Activated naive CD8-positive, alpha-beta T cell treated with anti-CD3 and anti-CD28 coated beads, Interleukin-2, amount 10 ng/mL, durations not matched to agents 7 days and 5 days (primary cell): ENCODE measurements at regions not wholly inside any gene's neighbourhood (a gene's known extent, or its start where the extent isn't known, plus 50 kb on each side); places are given as distances from the start of the nearest gene placed in this dataset.

ENCODE experiments used
- ATAC-seq: fragments of 150-1000 bp; cut with Tn5 transposase; one replicate; pipeline ENCODE4 v1.10.0; 2021; ENCODE audit warnings: low read depth, moderate library complexity
- POLR2A ChIA-PET: fragments of 350-600 bp; sonication (Branson Sonifier 250); formaldehyde crosslinking; loops from one replicate; lab custom pipeline; 2021; ENCODE audit warnings: antibody characterized with exemption; lab: Charles Lee
- DNase-seq: peaks from one replicate; pipeline ENCODE4 v3.0.0; 2021
- H3K27ac Mint-ChIP-seq: one replicate; pipeline ENCODE4 v1.8.0; 2022; ENCODE audit warnings: mild to moderate bottlenecking, mixed read lengths
- H3K27me3 Mint-ChIP-seq: one replicate; pipeline ENCODE4 v1.8.0; 2022; ENCODE audit warnings: mild to moderate bottlenecking, moderate library complexity, mixed read lengths
- H3K36me3 Mint-ChIP-seq: one replicate; pipeline ENCODE4 v1.8.0; 2021; ENCODE audit warnings: mild to moderate bottlenecking, mixed read lengths
- H3K4me1 Mint-ChIP-seq: one replicate; pipeline ENCODE4 v1.8.0; 2021; ENCODE audit warnings: mixed read lengths
- H3K4me3 Mint-ChIP-seq: one replicate; pipeline ENCODE4 v1.8.0; 2022; ENCODE audit warnings: mild to moderate bottlenecking, moderate library complexity, mixed read lengths
- H3K9me3 Mint-ChIP-seq: one replicate; pipeline ENCODE4 v1.8.0; 2021; ENCODE audit warnings: mixed read lengths

DNA sequence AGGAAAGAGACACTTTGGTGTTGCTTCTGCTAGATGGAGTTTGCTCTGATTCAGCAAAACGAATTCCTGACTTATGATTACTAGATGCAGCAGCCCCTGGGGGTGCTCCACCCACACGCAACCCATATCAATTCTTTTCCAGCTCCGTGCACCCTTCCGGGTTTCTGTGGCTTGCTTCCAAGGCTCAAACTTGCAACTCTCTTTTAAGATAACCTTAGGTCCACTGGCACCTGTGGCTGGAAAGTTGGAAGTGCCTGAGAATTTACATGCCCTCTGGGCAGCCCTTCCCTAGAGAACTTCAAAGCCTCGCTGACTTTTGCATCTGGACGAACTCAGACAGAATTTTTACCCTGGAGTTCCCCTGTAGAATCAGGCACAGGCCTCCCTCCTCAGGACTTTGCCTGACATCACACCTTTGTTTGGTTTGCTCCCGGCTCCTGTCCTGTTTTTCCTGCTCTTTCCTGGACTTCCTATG, 224.9 kb downstream of the SNX18 start:
- ATAC-seq (no peak), DNase-seq (no peak)
- no peaks in the 10 kb centered on the region for H3K9me3 Mint-ChIP-seq
- peaks cover 18% of the 10 kb centered on the region for H3K4me1 Mint-ChIP-seq
- peaks cover 7% of the 10 kb centered on the region for H3K27me3 Mint-ChIP-seq
- H3K27ac Mint-ChIP-seq: no peak overlapping the region
- POLR2A ChIA-PET: no interaction called here
- no peak overlapping the region for H3K4me3 Mint-ChIP-seq
- no peaks in the 10 kb centered on the region for H3K36me3 Mint-ChIP-seq

DNA sequence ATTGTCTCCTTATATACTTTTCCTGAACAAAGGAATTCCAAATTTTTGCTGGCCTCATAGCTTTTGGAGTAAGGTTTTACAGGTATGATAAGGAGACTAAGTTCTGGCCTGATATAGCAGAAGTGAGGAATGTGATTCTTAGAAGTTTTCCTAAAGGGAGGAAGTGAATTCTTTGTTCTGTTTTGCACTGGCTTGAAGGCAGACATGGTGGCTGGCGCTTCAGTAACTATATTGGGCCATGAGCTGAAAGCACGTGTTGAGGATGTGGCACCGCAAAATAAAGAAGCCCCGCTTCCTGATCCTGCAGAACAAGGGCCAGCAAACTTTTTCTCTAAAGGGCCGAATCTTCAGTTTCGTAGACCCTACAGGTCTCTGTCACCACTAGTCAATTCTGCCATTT, 224.2 kb downstream of the SNX18 start:
- Mint-ChIP-seq H3K4me1 (peaks cover 18% of the 10 kb centered on the region), H3K9me3 (no peaks in the 10 kb centered on the region), H3K36me3 (no peaks in the 10 kb centered on the region), H3K4me3 (no peak overlapping the region), H3K27me3 (peaks cover 7% of the 10 kb centered on the region), H3K27ac (no peak overlapping the region)
- POLR2A ChIA-PET: no interaction called here
- ATAC-seq (no peak), DNase-seq (no peak)

DNA sequence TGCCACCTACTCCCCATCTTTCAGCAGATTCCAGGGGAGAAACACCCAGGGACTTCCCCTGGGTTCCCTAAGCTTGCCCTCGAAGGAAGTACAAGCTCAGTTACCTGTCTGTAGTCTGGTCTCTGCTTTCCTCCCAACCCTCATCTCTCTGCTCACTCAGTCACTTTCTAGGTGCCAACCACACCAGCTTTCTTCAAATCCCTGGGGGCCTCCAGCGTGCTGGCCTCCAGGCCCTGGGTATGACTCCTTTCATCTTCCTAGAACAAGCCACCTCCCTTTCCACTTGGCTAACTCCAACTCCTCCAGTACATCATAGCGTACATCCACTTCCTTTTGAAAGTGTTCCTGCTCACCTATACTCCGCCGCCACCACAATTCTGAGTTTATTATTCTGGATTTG, 222.6 kb downstream of the SNX18 start:
- no peaks in the 10 kb centered on the region for H3K9me3 Mint-ChIP-seq
- peaks cover 16% of the 10 kb centered on the region for H3K4me1 Mint-ChIP-seq
- no peak overlapping the region for H3K4me3 Mint-ChIP-seq
- H3K27ac Mint-ChIP-seq: no peak overlapping the region
- POLR2A ChIA-PET: interaction anchor here (0.7 kb wide), 1 partner anchor 9 kb away, joined by 3 read pairs; no protein-coding TSS in a partner anchor
- no peak for ATAC-seq
- no peaks in the 10 kb centered on the region for H3K36me3 Mint-ChIP-seq
- H3K27me3 Mint-ChIP-seq: peaks cover 7% of the 10 kb centered on the region
- DNase-seq: no peak

DNA sequence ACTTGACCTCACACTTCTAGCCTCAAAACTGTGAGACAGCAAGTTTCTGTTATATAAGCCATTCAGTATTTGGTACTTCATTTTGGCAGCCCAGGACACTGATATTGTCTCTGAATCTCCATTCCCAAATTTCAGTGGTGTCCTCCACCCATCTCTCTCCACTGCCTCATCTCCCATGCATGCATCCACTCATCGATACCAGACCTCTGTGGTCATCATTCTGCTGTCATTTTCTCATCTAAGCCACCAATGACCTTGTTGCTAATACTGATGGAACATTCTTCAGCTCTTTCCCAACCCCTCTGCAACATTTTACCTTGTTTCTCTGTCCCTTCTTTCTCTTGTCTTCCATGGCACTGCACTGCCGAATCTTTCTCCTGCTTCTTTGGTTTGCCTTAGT, 221.8 kb downstream of the SNX18 start:
- DNase-seq: no peak
- Mint-ChIP-seq H3K4me1 (peaks cover 11% of the 10 kb centered on the region), H3K27ac (no peak overlapping the region), H3K36me3 (no peaks in the 10 kb centered on the region), H3K27me3 (peaks cover 7% of the 10 kb centered on the region), H3K4me3 (no peak overlapping the region), H3K9me3 (no peaks in the 10 kb centered on the region)
- POLR2A ChIA-PET: no interaction called here
- no peak for ATAC-seq

DNA sequence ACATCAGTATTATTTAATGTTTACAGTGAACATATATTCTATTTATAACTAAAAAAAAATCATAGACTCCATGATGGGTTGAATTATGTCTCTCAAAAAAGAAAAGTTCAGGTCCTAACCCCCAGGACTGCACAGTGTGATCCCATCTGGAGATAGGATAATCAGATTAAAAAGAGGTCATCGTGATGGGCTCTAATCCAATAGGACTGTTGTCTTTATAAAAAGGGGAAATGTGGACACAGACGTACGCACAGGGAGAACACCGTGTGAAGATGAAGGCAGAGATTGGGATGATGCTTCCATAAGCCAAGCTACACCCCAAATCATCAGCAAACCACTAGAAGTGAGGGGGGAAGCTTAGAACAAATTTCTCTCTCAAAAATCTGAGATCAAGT, 221.4 kb downstream of the SNX18 start:
- no peak overlapping the region for H3K4me3 Mint-ChIP-seq
- H3K27ac Mint-ChIP-seq: no peak overlapping the region
- POLR2A ChIA-PET: no interaction called here
- no peaks in the 10 kb centered on the region for H3K9me3 Mint-ChIP-seq
- ATAC-seq: no peak
- H3K4me1 Mint-ChIP-seq: peaks cover 7% of the 10 kb centered on the region
- peaks cover 7% of the 10 kb centered on the region for H3K27me3 Mint-ChIP-seq
- no peaks in the 10 kb centered on the region for H3K36me3 Mint-ChIP-seq
- no peak for DNase-seq

DNA sequence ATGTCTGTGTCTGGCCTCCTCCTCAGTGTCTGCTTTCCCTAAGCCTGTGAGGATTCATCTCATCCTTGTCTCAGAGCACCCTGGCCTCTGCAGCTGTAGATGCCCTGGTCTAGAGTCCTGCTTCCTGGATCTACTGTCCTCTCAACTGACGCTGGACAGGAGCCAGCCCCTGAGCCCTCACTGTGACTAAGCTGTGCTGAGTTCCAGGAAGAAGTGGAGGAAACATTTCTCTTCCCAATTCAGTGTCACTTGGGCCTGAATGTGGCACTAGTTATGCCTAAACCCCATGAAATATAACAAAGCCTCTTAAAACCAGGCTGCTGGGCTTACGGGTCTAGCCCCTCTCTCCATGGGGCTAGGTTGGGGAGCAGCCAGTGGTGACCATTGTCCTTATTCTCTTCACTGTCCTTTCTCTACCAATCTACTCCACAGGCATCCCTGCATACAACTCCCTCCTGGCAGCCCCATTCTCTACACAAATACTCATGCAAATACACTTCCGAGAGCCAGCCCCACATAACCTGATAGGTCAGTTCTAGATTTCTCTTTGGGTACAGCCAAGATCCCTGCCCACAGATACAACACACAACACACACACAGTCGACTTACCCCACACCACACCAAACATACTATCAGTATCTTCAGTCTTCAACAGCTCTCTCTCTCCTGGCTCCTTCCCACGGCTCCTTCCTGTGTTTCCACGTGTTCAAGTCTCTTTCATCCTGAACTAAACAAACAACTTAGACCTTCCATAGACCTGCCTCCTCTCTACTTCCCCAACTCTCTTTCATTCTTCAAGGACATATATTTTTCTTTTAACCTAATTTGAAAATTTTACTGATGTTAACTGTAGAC, 220.8 kb downstream of the SNX18 start:
- Mint-ChIP-seq H3K27ac (peak overlapping the region; percentile 12), H3K4me1 (peaks cover 4% of the 10 kb centered on the region), H3K4me3 (no peak overlapping the region), H3K27me3 (peaks cover 7% of the 10 kb centered on the region), H3K9me3 (no peaks in the 10 kb centered on the region), H3K36me3 (no peaks in the 10 kb centered on the region)
- ATAC-seq: no peak
- no peak for DNase-seq
- POLR2A ChIA-PET: no interaction called here

DNA sequence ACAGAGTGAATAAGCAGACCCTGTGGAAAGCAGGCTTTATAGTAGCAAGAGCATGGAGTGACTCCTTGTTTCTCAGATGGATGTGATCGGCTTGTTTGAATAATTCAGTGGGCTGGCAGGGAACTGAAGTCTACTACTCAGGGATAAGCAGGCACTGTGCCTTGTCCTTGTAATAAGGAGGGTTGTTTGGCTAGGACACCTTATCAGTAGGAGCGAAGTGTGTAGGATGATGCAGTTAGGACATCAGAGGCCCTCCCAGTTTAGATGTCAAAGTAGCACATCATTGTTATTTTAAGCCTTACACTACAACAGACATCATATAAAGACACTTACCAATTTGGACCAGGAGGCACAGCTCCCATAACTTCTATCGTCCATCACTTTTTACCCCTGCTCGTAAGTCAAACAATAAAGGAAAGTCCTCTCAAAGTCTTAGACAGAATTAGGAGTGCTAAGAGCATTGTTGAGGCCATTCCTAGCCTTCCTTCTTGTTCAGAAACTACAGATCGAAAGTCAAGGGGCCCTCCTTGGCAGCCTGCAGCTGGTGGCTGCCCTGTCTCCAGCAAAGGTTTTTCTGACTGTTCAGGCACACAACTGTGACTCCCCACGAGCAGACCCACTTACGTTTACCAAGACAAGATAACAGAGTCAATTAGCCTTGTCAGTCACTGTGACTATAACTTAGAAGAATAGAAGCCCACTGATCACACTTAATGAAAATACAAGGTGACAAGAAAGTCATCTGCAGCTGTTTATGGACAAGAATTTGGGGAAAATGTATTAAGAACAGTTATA, 218.6 kb downstream of the SNX18 start:
- POLR2A ChIA-PET: no interaction called here
- peaks cover 4% of the 10 kb centered on the region for H3K4me1 Mint-ChIP-seq
- no peak overlapping the region for H3K4me3 Mint-ChIP-seq
- H3K36me3 Mint-ChIP-seq: no peaks in the 10 kb centered on the region
- H3K27me3 Mint-ChIP-seq: peaks cover 4% of the 10 kb centered on the region
- ATAC-seq (no peak), DNase-seq (no peak)
- H3K9me3 Mint-ChIP-seq: no peaks in the 10 kb centered on the region
- no peak overlapping the region for H3K27ac Mint-ChIP-seq

DNA sequence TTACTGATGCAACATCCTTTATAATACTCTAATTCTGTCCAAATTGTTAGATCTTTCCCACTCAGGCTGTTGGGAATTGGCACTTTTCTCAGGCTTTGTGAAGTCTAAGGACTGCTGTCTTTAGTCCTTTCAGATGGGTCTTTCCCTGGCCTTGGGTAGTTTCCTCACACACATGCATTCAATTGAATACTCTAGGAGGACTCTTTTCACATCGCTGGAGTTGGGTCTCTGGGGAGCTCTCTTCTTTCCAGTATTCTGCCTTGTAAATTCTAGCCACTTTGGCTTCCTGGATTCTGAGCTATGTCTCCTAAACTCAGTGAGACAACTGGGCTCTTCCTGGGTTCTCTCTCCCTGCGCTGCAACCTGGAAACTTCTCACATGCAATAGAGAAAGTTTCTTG, 215.5 kb downstream of the SNX18 start:
- DNase-seq (no peak), ATAC-seq (no peak)
- Mint-ChIP-seq H3K27me3 (peaks cover 6% of the 10 kb centered on the region), H3K9me3 (no peaks in the 10 kb centered on the region), H3K27ac (no peak overlapping the region), H3K4me3 (no peak overlapping the region), H3K4me1 (no peaks in the 10 kb centered on the region), H3K36me3 (no peaks in the 10 kb centered on the region)
- POLR2A ChIA-PET: no interaction called here

DNA sequence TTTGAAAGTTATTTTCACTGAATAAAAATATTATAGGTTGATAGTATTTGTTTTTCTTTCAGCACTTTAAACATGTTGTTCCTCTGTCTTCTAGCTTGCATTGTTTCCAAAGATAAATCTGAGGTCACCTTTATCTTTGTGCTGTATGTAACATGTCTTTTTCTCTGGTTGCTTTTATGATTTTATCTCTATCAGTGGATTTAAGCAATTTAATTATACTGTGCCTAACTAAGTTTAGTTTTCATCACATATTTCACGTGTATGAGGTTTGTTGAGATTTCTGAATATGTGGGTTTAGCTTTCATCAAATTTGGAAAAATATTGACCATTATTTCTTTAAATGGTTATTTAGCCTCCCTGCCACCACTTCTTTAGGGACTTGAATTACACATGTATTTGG, 214.5 kb downstream of the SNX18 start:
- H3K27me3 Mint-ChIP-seq: peaks cover 12% of the 10 kb centered on the region
- POLR2A ChIA-PET: no interaction called here
- H3K36me3 Mint-ChIP-seq: no peaks in the 10 kb centered on the region
- H3K4me1 Mint-ChIP-seq: no peaks in the 10 kb centered on the region
- no peak for ATAC-seq
- no peaks in the 10 kb centered on the region for H3K9me3 Mint-ChIP-seq
- H3K27ac Mint-ChIP-seq: no peak overlapping the region
- H3K4me3 Mint-ChIP-seq: no peak overlapping the region
- DNase-seq: no peak

DNA sequence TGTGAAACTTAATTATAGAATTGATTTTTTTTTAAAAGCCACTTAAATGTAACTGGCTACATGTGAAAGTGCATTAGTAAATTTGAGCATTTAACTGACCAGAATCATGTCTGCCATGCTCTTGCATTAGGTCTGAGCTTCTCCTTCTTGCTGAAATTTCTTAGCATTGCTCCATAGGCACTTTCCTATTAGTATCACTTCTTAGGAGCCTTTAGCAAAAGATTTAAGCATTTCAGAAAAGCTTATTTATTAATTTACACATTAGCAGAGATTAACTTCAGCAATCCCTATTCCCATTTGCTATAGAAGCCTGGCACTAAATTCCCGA, 211.0 kb downstream of the SNX18 start:
- Mint-ChIP-seq H3K4me1 (no peaks in the 10 kb centered on the region), H3K36me3 (no peaks in the 10 kb centered on the region), H3K9me3 (peaks cover 2% of the 10 kb centered on the region), H3K4me3 (no peak overlapping the region), H3K27ac (no peak overlapping the region), H3K27me3 (peaks cover 18% of the 10 kb centered on the region)
- DNase-seq (no peak), ATAC-seq (no peak)
- POLR2A ChIA-PET: no interaction called here

DNA sequence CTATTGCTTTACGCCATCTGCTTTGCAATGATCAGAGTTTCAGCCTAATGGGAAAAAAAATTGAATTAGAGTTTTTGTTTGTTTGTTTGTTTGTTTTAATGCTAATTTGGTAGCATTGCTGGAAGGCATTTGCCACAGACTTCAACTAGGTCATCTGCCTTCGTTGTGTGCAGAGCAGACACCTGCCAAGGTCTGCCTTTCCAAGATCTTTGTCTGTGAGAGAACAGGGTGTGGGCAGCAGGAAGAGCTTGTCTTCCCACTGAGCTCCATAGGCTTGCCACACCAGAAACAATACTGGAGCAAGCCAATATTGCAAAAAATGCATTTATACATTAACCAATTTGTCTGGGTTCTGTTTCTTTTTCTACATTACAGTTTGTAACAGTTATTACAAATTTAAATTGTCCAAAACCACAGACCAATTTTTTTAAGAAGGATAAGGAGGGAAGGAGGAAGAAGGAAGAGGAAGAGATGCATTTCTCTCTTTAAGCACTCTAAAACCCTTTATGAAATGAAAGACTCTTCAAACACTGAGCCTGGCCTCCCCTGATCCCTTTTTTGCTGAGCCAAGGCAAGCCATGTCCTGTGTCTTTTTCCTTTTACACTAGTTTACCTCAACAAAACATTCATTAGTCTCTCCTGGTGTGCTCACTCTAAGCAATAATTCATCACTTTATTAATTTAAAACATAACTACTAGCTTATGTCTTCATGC, 210.5 kb downstream of the SNX18 start:
- ATAC-seq: no peak
- Mint-ChIP-seq H3K27me3 (peaks cover 18% of the 10 kb centered on the region), H3K9me3 (peaks cover 4% of the 10 kb centered on the region), H3K36me3 (no peaks in the 10 kb centered on the region), H3K4me1 (no peaks in the 10 kb centered on the region), H3K4me3 (no peak overlapping the region), H3K27ac (no peak overlapping the region)
- POLR2A ChIA-PET: no interaction called here
- no peak for DNase-seq

DNA sequence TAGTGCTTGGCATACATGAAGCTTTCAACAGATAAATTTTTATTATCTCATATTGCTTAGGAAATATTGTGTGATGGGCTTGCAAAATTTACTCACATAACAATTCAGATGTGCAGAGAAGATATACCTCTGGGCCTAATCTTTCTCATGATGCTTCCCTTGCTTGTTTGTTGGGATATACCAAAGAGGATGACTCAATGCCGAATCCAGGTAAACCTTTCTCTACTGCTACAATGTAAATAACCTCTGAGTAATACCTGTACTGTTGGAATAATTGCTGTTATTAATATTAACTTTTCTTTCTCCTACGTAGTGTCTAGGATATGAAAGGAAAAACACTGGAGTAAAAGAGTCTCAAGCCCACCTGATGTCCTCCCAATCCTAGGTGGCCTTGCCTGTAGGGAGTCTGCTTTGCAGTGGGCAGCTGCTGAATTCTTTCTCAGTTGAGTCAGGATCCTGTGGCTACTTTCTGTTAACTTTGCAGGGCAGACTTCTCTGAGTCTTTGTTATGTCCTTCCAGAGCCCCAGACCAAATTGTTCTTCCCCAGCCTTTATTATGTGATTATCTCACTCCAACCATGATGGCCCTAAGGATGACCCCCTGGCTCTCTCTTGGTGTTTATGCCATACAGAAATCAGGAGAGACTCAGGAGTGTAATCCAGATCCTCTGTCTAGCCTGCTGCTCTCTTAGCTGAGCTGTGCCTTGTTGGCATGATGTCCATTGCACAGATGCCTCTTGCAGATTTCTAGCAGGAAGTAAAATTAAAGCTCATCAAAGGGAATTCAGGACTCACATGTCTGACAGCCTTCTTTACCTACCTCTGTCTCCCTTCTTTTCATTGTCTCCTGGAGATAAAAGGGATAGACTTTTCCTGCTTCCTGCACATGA, 208.1 kb downstream of the SNX18 start:
- Mint-ChIP-seq H3K27me3 (peaks cover 18% of the 10 kb centered on the region), H3K4me1 (no peaks in the 10 kb centered on the region), H3K4me3 (no peak overlapping the region), H3K9me3 (peaks cover 5% of the 10 kb centered on the region), H3K36me3 (peaks cover 1% of the 10 kb centered on the region), H3K27ac (no peak overlapping the region)
- POLR2A ChIA-PET: no interaction called here
- DNase-seq: no peak
- ATAC-seq: no peak
